ENCODE measurements at regions not wholly inside any gene's neighbourhood (a gene's known extent, or its start where the extent isn't known, plus 50 kb on each side); places are given as distances from the start of the nearest gene placed in this dataset.

DNA sequence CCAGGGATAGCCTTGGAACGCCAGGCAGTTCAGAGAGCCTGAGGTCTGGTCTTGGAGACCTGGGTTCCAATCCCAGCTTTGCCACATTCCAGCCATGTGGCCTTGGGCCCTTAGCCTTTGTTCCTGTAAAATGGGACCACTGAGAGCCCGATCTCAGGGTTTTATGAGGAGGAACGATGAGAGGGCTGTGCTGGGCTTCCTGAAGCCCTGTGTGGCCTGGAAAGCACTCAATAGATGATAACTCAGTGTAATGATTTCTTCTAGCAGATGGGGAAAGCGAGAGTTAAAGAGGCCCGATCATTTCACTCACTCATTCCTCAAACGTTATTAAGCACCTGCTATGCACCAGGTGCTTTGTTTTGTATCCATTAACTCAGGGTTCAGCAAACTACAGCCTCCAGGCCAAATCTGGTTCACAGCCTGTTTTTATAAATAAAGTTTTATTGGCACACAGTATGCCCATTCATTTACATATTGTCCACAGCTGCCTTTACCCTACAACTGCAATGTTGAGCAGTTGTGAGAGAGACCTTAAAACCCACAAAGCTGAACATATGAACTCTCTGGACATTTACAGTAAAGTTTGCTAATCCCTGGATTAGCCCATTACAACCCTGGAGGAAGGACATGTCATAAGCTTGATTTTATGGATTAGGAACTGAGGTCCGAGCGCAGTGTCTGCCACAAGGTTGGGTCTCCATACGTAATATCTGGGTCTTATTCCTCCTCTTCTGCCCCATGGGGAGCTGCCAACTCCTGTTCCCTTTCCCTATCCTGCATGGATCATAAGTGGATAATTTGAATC is 90.4 kb downstream of the CEBPB start:
- intact Hi-C loops (cut with micrococcal nuclease) = no loop called here
- Histone ChIP-seq H2AFZ (ENCODE audit: low read depth, low read length) (peak overlapping the region; percentile 67), H3K36me3 (ENCODE audit: control insufficient read depth, insufficient read depth, low read length) (no peaks in the 10 kb centered on the region; the same call in 2 of the 3 replicates), H3K4me3 (no peak overlapping the region), H3K27me3 (ENCODE audit: control insufficient read depth in 2 of 2, insufficient read depth in 2 of 2, low read length in 2 of 2) (no peaks in the 10 kb centered on the region; a peak in 1 of 5 replicates), H3K79me2 (ENCODE audit: control insufficient read depth, insufficient read depth, low read length) (no peaks in the 10 kb centered on the region), H4K20me1 (replicated peaks; ENCODE audit: control insufficient read depth, insufficient read depth, low read length) (no peaks in the 10 kb centered on the region), H3K4me1 (replicated peaks in 1 of 2; ENCODE audit: control insufficient read depth in 2 of 2, insufficient read depth in 2 of 2, low read length in 2 of 2) (peaks cover 38 to 64% of the 10 kb centered on the region in 2 experiments), H3K9me3 (replicated peaks; ENCODE audit: control insufficient read depth, insufficient read depth, low read depth, low read length) (no peaks in the 10 kb centered on the region), H3K27ac (ENCODE audit: extremely low read depth, low read depth, low read length) (no peak overlapping the region), H3K9ac (ENCODE audit: insufficient read depth in 1 of 2, low read depth in 2 of 2, low read length in 2 of 2) (peak overlapping the region in 1 of 2 experiments; percentile 49; a peak in 1 of 4 replicates), H3K9me1 (ENCODE audit: control insufficient read depth, insufficient read depth, low read length) (peaks cover 3% of the 10 kb centered on the region), H3K4me2 (ENCODE audit: insufficient read depth, low read length) (no peak overlapping the region)
- DNase-seq (ENCODE audit: extremely low read depth in 1 of 4, low spot score in 3 of 4) (no peak), FAIRE-seq (peak; percentile 37), ATAC-seq (no peak)
- in situ Hi-C loops (cut with MboI) = no loop called here
- 63% methylated on average over 9 of the region's 9 CpGs for WGBS (ENCODE audit: insufficient coverage, low coverage, missing lambda C conversion rate)
- BruUV-seq (replicated peaks) = no TSS peak
- CTCF ChIA-PET (ENCODE audit: low intra/inter-chr PET ratio) = no interaction called here
- TF ChIP-seq ZNF780A (CRISPR knock-in tag; IDR thresholded peaks at IDR 0.05) = no peak
- no peak for TF ChIP-seq ZNF224 (CRISPR knock-in tag; IDR thresholded peaks at IDR 0.05)
- TF ChIP-seq ZKSCAN1 (IDR thresholded peaks at IDR 0.05; ENCODE audit: low read depth, low read length) = peak; percentile 48; the same call in 1 of the 2 replicates
- TF ChIP-seq, protein P1, sequence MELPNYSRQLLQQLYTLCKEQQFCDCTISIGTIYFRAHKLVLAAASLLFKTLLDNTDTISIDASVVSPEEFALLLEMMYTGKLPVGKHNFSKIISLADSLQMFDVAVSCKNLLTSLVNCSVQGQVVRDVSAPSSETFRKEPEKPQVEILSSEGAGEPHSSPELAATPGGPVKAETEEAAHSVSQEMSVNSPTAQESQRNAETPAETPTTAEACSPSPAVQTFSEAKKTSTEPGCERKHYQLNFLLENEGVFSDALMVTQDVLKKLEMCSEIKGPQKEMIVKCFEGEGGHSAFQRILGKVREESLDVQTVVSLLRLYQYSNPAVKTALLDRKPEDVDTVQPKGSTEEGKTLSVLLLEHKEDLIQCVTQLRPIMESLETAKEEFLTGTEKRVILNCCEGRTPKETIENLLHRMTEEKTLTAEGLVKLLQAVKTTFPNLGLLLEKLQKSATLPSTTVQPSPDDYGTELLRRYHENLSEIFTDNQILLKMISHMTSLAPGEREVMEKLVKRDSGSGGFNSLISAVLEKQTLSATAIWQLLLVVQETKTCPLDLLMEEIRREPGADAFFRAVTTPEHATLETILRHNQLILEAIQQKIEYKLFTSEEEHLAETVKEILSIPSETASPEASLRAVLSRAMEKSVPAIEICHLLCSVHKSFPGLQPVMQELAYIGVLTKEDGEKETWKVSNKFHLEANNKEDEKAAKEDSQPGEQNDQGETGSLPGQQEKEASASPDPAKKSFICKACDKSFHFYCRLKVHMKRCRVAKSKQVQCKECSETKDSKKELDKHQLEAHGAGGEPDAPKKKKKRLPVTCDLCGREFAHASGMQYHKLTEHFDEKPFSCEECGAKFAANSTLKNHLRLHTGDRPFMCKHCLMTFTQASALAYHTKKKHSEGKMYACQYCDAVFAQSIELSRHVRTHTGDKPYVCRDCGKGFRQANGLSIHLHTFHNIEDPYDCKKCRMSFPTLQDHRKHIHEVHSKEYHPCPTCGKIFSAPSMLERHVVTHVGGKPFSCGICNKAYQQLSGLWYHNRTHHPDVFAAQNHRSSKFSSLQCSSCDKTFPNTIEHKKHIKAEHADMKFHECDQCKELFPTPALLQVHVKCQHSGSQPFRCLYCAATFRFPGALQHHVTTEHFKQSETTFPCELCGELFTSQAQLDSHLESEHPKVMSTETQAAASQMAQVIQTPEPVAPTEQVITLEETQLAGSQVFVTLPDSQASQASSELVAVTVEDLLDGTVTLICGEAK (IDR thresholded peaks at IDR 0.05) = peak; percentile 99
- TF ChIP-seq, protein P1 (CRISPR knock-in tag; IDR thresholded peaks at IDR 0.05) = peak; percentile 98
- no peak for TF ChIP-seq KDM4B (IDR thresholded peaks at IDR 0.05; ENCODE audit: borderline replicate concordance in 2 of 2, low read depth in 1 of 2)
- POLR2A ChIA-PET = interaction anchor here (0.6 to 1.4 kb wide), 7 partner anchors 7 to 91 kb away, joined by 3 to 6 read pairs (median 3); partner anchors contain the start of gene CEBPB

Measured in K562 (cell line).